GM06990 (cell line): ENCODE measurements at regions not wholly inside any gene's neighbourhood (a gene's known extent, or its start where the extent isn't known, plus 50 kb on each side); places are given as distances from the start of the nearest gene placed in this dataset.

Source experiments
- DNase-seq: peaks from one replicate; pipeline ENCODE4 v3.0.0-alpha.2; 2011; ENCODE audit not compliant: insufficient read length; ENCODE audit errors: extremely low read depth
- H3K27me3 ChIP-seq: replicated peaks from 2 replicates; pipeline ENCODE4 v1.6.0; 2011; ENCODE audit warnings: low read length; ENCODE audit not compliant: control insufficient read depth, insufficient read depth
- H3K36me3 ChIP-seq: 2 replicates; pipeline ENCODE4 v1.5.1; 2011; ENCODE audit warnings: low read length; ENCODE audit not compliant: control insufficient read depth, insufficient read depth
- H3K4me3 ChIP-seq: replicated peaks from 2 replicates; pipeline ENCODE4 v1.5.1; 2011; ENCODE audit warnings: low read depth, mild to moderate bottlenecking, control low read depth, low read length
- CTCF ChIP-seq: IDR thresholded peaks from 2 replicates; pipeline ENCODE4 v1.5.1; 2011; ENCODE audit warnings: low read length, control low read depth, mild to moderate bottlenecking, inconsistent platforms; ENCODE audit not compliant: insufficient read depth, poor library complexity, severe bottlenecking

DNA sequence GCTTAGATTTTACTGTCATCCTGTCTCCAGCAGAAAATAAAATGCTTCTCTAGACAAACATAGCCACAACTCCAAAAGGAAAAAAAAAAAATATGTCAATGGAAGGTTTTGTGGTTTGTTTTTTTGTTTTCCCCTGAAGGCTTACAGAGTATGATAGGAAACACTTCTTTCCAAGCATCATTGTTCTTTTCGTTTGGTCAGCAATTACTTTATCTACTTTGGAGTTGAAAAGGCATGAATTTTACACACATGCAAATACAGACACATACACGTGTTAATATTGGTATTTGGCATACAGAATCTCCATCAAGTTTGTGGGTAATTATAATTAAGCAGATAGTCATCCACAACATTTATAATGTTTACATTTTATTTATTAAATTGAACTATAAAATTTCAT, 496.9 kb upstream of the MBL2 start:
- H3K36me3 ChIP-seq = no peaks in the 10 kb centered on the region
- no peak overlapping the region for H3K4me3 ChIP-seq
- DNase-seq = no peak
- H3K27me3 ChIP-seq = no peaks in the 10 kb centered on the region
- no peak for TF ChIP-seq CTCF

GRCh38 chr10:53260213-53260612, 487.6 kb upstream of the MBL2 start:
- TF ChIP-seq CTCF = no peak
- H3K36me3 ChIP-seq = no peaks in the 10 kb centered on the region
- no peaks in the 10 kb centered on the region for H3K27me3 ChIP-seq
- DNase-seq = no peak
- H3K4me3 ChIP-seq = no peak overlapping the region

DNA sequence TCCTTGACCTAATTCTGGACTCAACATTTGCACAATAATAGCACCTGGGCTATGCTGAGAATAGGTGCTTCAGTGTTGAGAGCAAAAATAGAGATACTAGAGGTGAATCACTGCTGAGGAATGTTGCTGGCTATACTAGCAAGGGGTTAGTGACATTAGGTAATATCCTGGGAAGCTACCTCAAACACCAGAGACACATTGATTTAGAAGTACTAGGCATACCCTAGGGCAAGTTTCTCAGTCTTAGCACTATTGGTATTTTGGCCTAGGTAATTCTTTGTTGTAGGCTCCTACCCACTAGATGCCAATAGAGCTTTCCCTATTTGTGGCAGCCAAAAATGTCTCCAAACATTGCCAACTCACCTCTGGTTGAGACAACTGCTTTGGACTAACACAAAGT, 484.0 kb upstream of the MBL2 start:
- H3K4me3 ChIP-seq = no peak overlapping the region
- no peak for DNase-seq
- no peaks in the 10 kb centered on the region for H3K36me3 ChIP-seq
- TF ChIP-seq CTCF = no peak
- no peaks in the 10 kb centered on the region for H3K27me3 ChIP-seq

DNA sequence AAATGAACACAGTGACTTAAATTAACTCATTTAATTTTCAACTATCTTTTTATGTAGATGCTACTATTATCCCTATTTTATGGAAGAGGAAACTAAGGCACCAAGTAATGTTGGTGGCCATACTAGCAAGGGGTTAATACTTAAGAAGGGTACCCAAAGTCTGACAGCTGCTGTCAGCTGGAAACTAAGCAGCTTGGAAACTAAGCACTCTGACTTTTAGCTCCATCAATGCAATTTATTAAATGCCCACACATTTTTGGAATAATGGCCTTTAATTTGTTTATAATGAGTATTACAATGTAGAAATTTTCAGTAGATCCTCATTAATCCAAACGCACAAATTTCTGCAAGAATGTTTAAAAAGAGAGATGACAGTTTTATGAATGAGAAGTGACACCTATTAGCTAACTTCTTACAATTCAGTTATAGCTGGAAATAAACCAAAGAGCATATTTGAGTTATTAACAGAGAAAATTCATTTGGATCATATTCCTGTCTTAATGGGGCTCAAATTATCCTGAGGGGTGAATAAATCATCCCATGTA, 483.1 kb upstream of the MBL2 start:
- no peak for TF ChIP-seq CTCF
- no peak overlapping the region for H3K4me3 ChIP-seq
- no peaks in the 10 kb centered on the region for H3K27me3 ChIP-seq
- no peak for DNase-seq
- H3K36me3 ChIP-seq = no peaks in the 10 kb centered on the region

GRCh38 chr10:53253221-53253620, 480.6 kb upstream of the MBL2 start:
- TF ChIP-seq CTCF = no peak
- no peak overlapping the region for H3K4me3 ChIP-seq
- DNase-seq = no peak

DNA sequence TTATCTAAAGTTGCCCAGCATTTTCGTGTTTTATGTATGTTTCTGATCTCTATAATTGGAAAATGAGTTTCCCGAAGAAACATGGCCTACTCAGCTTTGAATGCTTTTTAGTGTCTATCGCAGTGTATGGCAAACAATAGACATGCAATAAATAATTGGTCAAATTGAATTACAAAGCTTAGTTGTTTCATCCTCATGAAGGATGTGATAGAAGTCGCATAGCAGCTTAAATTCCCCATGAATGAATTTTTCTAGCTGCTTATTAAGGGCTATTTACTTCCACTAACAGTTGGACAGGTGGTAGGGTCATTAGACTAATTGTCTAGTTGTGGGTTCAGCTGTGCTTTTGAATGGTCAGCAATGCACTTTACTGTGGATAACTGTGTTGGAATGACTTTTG, 467.3 kb upstream of the MBL2 start:
- H3K36me3 ChIP-seq = no peaks in the 10 kb centered on the region
- H3K4me3 ChIP-seq = no peak overlapping the region
- DNase-seq = no peak
- no peak for TF ChIP-seq CTCF
- no peaks in the 10 kb centered on the region for H3K27me3 ChIP-seq

More at GRCh38 chr10:53253221-53253620, 480.6 kb upstream of the MBL2 start:
- H3K27me3 ChIP-seq = no peaks in the 10 kb centered on the region
- no peaks in the 10 kb centered on the region for H3K36me3 ChIP-seq
